Hematopoietic multipotent progenitor cell treated with erythropoietin and hydrocortisone succinate and interleukin-3 and kit ligand, for 15 days (in vitro differentiated cells): ENCODE measurements at regions not wholly inside any gene's neighbourhood (a gene's known extent, or its start where the extent isn't known, plus 50 kb on each side); places are given as distances from the start of the nearest gene placed in this dataset.

ENCODE experiments used
- DNase-seq: peaks from one replicate; pipeline ENCODE4 v3.0.0-alpha.2; 2015; ENCODE audit warnings: low spot score

DNA sequence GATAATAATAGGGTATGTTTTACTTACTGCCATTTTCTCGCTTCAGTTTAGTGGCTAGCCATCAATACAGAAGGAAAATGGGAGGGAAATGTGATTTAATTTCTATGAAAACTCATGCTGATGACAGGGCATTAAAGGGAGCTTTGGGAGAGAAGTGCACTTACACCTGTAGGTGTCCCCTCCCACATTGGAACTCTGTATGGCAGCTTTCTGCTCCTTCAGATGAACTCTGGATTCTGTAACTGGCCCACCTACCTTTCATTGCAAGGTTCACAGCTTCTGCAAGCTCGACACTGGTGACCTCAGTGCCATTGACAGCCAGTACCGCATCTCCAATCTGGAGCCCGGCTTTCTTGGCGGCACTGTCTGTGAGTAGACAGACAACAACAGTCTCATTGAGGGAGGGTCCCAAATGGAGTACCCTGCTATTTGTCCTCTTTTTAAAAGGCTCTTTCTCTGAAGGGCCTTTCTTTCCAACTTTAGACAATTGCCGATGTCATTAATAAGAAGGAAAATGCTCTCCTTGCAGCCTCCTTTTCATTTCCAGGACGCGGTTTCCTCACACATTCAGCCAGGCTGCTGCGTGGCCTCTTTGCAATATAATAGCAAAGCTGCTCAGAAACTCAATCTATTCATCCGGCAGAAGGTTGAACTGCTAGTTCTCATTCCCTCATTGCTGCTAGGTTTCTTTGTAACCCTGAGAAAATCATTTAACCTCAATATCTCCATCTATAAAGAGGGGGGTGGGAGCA, 63.6 kb downstream of the NUDT12 start:
- DNase-seq = no peak

DNA sequence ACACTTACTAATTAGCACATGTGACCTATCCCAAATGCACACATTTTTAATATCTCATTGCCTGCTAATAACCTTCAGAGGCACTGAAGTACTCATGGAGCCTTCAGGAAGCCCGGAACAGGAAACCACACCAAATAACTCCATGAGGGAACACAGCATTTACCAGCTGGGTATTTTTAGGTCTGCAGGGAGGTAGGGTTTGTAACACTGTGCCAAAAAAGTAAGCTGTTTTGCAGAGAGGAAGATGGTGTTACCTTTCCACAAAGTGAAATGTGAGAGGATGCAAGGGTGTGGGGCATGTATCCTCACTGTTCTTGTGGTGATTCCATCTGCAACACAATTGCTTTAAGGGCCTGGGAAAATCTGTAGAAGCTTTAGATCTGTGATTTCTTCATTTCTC, 64.4 kb downstream of the NUDT12 start:
- DNase-seq = no peak

DNA sequence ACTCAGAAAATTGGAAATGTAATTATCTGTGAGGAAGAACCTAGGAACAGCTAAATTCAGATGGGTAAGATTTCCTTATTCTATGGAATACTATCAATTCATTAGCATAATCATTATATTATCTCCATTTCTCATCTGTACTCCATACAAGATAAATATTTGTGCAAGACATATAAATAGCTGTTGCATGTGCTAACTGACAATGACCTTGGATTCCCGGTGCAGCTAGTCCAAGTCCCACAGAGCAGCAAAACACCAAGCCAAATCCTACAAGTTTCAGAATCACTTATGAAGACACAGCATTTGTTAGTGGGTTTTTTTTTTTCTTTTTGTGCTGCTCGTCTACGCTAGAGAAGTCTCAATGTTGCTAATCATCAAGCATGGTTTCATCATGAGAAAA, 64.8 kb downstream of the NUDT12 start:
- DNase-seq = no peak

DNA sequence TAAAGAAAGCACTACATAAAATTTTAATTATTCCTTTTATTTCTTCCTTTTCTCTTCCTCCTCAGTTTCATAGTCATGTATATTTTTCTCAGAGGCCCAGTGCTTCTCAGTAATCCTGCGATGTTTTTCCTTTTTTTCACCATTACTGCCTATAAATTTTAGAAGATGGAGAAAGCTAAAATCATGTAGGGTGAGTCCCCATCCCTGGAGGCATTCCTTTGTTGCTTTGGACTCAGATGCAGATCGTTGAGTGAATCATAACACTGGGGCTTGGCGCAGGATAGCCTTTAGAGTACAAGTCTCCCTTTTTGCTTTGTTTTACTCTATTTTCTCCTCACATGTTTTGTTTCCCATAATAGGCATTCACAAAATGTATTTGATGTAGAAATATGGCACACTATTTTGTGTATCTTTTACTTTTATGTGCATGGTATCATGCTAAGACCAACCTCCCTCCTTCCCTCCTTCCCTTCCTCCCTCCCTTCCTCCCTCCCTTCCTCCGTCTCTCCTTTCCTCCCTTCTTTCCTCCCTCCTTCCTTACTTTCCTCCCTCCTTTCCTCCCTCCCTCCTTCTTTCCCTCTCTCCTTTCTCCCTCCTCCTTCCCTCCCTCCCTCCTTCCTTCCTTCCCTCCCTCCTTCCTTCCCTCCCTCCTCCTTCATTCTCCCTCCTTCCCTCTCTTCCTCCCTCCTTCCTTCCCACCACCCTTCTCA, 72.4 kb downstream of the NUDT12 start:
- DNase-seq = no peak

DNA sequence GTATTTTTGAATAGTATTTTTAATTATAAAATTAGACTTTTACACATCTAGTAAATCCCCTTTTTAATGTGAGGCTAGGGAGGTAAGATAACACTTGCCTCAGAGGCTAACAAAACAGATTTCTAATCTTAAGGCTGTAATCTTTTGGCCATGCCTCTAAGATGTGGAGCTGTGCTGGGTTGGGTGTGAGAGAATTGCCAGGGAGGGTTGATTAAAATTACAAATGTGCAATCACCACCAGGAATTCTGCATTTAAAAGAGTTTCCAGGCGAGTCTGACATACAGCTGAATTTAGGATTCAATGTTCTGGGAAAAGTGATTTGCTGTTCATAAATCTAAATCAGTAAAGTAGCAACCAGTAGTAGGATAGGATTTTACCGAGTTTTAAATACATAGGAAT, 73.3 kb downstream of the NUDT12 start:
- no peak for DNase-seq

DNA sequence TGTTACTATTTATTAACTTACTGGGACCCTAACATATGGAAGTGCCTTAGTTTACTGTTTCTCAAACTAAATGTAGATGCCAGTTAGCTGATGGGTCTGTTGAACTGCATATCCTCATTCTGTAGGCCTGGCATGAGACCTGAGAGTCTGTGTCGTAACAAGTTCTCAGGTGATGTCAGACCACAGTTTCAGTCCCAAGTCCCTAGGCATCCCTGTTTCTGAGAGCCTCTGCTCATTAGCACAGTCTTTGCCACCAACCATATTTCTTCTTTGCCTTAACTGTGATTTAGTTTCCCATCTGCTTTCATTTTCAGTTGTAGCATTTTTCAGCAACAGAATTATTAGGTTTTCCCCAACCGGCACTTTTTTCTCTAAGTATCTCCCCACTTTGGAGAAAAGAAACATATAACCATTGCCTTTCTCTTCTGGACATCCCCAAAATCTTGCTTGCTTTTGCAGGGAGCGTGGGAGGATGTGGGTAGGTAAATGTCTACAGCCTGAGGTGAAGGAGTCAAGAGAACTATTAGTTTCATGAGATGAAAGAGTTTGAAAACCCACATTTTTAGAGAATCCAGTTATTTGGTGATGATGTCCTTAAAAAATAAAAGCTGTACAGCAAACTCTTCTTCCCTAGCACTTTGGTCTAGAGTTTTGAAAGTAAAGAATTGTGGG, 74.6 kb downstream of the NUDT12 start:
- no peak for DNase-seq

DNA sequence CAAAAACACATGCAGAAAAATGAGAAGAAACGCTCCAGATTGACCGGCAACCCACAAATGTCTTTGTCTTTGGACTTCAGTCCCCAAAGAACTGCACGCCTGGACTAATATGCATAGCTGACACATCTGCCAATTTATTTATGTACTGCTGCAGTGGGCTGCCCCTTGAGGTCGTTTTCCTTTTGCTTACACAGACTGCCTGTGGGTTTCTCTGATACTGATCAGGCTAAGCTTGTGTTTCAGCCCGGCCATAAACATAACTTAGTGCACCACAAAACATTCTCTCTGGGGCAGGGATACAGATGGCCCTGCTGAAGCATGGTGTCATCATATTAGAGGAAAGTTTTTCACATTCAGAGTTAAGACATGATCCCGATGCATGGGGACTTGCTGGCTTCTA, 75.4 kb downstream of the NUDT12 start:
- DNase-seq = no peak

DNA sequence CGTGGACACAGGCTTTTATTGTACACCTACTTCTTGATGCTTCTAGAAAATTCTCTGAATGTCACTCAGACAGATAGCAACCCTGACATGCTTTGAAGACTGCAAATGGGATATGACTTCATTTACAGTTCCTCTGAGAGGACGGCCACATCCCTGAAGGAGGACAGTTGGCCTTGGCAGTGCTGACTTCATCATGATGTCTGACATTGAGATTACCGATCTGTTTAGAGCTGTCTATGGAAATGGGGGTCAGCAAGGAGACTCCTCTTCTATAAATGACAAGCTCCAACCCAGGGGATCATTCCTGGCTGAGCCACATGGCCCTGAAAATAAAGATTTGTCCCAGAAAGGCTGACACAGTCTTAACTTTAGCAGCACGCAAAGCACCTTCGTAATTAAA, 75.8 kb downstream of the NUDT12 start:
- no peak for DNase-seq

DNA sequence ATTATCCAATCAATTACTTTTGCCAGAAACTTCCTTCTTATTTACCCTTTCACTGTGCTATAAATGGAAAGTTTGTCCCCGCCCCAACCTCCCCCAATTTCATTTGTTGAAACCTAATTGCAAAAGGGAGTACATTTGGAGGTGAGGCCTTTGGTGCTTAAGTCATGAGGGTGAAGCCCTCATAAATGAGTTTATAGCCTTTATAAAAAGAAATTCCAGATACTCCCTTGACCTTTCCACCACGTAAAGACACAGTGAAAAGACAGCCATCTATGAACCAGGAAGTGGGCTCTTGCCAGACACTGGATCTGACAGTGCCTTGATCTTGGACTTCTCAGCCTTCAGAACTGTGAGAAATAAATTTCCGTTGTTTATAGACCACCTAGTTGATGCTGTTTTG, 82.3 kb downstream of the NUDT12 start:
- no peak for DNase-seq

DNA sequence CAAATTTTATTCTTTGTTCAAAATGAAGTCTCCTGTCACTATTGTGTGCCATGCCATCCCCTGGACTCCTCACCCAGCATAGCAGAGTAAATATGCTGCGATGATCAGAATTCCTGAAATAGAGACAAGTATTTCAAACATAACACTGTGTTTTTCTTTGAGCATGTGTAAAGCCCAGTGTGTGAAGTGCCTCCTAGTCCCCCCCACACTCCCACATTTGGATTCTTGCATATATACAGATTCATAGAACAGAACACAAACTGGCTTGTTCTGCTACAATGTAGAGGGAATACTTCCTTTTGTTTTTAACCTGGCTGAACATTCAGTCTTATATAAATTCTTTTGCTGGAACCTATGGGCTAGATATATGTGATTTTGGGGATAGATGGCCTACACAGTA, 84.9 kb downstream of the NUDT12 start:
- DNase-seq = no peak

DNA sequence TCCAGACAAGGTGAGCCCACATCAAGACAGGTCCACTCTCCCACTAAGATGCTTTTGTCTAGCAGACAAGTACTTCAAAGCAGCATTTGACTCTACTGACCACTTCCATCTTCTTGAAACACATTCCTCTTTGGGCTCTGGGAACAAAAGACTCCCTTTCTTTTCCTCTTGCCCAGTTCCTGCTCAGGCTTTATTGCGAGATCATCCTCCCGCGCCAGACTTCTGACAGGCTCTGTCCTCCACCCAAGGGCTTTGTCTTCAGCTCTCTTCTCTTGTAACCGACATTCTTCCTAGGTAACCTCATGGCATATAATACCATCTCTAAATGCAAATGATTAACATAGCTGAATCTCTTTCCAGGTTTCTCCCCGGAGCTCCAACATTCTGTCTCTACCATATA, 85.8 kb downstream of the NUDT12 start:
- DNase-seq = no peak

DNA sequence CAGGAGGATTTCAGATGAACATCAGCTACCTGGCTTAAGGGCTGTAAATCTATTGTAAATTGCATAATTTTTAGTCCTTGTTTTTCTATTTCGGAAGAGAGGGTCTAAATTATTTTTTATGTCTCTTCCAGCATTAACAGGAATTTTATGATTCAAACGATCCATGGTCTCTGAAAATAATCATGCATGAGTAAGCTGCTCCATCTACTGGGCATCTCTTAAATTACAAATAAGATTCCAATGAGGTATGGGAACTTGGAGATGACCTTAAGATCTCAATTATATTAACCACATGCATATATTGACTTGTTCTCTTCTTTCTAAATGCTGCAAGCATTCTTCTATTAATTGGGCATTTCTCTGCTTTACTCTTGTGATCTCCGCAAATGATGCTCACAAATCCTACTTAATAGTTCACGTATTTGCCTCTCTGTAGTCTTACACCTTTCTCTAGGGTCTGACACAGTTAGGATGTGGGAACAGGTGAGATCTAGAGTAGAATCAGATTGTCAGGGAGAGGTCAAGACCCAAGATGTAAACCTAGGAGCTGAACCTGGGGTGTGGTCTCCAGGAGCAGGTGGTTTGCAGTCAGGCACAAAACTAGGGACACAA, 86.9 kb downstream of the NUDT12 start:
- peak; percentile 40 for DNase-seq

DNA sequence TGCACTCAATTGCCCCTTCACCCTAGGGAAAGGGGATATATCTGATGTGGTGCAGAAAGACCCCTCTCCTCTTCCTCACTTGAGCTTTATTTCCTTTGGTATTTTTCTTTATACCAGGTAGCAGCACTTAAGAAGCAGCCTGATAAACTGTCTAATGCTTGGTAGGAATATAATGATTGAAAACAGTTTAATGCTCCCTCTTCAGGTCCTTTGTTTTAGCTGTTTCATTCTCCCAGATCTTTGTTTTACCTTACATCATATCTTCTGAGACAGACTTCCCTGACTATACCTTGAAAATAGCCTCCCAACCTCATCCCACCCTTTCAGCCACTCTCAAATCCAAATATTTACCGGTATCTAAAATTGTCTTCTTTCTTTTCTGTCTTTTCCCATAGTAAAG, 87.9 kb downstream of the NUDT12 start:
- no peak for DNase-seq

DNA sequence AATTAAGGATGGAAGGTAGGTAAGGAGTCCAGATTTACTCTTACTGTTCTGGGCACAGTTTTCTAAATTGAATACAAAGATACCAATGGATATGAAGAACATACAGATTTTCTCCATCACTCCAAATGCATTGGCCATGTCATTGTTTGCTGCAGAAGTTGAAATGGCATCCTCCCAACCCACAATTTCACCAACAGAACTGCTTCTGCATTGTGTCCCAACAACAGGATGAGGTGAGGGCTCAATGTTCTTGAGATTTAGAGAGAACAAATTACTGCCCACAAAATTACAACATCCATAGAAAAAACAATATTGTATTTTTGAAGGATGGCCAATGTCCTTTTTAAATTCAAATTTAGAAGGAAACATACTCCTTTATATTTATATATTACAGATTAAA, 88.9 kb downstream of the NUDT12 start:
- no peak for DNase-seq

DNA sequence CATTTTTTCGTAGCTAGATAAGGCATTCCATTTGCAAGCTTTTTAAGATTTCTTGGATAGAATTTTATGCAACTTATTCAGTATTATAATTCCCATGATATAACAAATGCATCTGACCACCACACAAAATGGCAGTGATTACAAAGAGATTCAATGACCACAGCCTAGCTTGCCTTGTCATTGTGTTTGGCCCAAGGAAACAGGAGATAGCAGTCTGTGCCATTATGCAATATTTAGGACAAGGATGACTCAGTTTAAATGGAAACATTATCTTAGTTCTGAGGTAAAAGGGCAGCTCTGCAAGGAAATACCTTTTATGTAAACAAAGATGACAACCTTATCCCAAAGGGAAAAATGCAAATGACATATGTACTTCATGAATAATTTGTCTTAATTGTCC, 89.8 kb downstream of the NUDT12 start:
- no peak for DNase-seq

DNA sequence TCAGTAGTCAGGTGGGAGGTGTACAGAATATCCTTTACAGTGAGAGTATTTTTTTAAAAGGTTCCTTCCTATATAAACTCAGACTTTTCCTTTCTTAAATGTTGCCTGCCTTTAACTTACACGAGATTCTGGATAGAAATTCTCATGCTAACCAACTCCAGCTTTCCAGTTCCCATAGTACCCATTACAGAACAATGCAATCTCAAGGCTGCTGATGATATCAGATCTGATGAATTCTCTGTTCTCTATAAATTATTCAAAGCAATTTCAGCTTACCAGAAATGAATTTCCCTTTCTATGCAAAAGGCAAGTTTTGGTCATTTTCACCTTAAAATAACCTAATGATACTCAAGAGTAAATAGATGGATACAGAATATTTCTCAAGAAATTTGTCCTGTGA, 90.3 kb downstream of the NUDT12 start:
- no peak for DNase-seq

DNA sequence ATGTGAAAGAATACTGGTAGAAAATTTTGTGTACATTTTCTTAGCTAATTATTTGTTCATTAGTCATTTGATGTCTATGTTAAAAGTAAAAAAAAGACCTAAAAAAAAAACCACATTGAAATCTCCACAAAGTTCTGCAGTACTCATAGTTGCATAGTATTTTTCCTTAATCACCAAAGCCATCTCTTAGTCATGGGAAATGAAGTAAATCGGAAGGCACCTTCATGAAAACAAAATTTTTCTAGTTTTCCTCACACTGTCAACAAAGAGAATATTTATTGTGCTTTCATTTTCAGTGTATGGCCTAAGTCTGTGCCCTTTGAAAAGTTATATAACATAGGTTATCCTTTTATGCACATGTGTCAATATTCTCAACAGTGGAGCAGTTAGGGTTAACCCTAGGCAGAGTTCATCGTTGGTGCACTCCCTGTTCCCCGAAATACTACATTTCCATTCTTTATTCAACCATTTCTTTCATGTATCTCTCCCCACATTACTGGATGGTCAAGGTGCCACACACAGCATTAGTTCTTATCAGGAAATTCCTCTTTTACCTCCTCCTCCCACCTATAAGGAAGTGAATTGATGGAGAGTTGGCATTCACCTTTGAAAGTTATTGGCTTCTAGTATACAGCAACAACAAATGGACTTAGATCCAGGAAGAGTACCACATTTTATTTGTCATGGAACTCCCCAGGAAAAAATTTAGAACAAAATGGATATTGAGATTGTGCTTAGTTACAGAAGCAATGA, 93.1 kb downstream of the NUDT12 start:
- no peak for DNase-seq

DNA sequence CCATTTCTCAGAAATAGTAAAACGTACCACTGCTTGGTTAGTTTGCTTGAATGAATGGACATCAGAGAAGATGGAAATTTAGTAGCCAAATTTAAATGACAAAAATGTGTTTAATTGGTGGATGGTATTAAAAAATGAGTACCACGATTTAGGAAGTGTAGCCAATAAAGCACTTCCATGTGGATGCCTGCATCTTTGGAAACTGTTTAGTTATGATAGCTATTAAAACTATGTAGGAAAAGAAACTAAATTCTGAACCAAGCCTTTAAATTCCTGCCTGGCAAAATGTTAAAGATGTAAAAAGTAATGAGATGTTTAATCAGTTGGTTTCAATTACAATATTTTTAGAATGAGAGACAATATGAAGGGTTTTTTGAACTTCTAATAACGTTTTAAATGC, 94.8 kb downstream of the NUDT12 start:
- DNase-seq = no peak

DNA sequence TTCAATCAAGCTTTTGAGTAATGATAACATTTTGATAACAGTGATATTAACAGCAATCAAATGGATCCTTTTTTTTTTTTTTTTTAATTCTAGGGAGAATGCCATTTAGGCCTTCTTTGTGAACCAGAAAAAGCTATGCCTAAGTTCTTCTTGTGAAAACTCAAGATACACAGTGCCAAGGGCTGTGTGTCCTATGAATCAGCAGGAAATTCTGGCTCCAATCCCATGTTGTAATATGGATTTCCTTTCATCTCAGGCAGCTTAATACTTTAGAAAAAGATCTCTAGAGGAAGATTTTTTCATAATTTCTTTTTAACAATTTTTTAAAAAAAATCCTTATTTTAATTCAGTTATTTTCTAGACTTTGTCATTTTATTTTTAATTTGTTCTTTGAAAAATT, 96.1 kb downstream of the NUDT12 start:
- no peak for DNase-seq

DNA sequence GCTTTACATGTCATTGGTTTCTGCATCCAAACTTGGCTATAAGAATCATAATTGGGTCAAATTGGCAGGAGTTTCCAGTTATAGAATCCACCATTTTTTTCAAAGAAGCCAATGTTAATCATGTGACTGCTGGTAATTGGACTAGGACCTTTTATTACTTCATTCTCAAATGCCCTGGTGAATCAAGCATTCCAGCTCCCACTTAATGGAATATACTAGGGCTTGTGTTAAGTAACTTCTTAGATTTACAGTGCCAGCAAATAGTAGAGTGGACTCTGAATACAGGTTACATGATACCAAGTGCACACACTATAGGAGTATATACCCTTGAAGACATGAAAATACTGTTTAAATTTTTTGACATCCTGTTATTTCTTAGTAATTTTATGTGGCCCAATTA, 96.7 kb downstream of the NUDT12 start:
- no peak for DNase-seq

DNA sequence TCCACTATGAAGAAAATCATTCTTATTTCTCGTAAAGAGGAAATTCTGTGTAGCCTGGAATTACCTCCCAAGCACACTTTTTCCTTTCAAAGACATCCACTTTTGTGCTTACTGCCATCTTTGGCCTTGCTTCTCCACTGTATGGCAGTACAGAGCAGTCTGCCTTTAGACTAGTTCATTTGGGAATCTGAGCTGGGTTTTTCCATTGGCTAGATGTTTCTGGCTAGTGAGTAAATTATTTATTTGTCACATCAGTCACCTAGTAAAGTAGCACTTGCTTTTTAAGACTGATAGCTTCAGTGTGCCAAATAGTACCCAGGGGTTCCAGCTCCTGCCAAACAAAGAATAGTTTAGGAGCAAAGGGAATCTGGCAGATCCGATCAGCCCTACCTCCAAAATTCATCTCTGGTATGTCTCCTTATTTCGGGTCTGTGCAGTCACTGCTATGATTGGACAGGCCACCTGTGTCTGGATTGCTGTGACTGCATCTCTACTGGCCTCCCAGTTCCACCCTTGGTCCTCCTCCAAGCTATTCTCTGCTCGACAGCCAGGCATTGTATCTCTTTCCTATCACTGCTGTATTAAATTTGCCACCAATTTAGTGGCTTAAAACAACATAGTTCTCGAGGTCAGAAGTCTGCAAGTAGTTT, 97.6 kb downstream of the NUDT12 start:
- no peak for DNase-seq

DNA sequence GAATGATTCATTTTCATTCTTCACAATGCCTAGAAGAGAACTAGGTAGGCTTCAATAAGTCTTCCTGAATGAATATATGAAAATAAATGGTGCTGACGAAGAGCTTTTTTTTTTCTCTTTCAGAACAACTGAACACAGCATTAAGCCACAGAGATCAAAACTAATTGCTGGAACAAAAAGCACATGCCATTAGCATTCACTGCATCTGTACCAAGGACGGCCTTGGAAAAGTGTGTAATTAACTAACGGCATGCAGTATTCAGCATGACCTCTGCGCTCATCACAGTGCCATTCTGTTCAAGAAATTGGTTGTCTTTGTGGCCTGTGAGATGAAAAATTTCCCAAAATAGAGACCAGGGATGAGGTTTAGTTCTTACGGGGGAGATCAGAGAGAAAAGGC, 99.3 kb downstream of the NUDT12 start:
- no peak for DNase-seq
